ENCODE measurements at regions not wholly inside any gene's neighbourhood (a gene's known extent, or its start where the extent isn't known, plus 50 kb on each side); places are given as distances from the start of the nearest gene placed in this dataset.

DNA sequence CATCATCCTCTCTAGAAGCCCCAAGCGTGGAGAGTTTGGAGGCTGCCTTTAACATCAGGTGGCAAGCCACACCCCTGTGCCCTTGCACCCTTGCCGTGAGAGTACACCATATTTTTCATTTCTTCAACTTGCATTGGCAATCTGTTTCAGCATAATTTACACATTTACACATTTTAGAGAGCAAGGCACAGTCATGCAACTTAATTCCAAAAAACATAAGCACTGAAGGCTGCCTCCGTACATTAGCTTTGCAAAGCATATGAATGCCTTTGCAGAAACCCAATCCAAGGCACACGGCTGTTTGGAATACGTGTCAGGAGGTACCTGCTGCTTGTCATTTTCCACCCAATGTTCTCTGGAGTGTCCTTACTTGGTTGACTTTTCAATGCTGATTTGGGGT lies 833.1 kb downstream of the VRK1 start:
- H3K27me3 Mint-ChIP-seq (ENCODE audit: unreplicated experiment): no peaks in the 10 kb centered on the region
- TF ChIP-seq, protein P1, sequence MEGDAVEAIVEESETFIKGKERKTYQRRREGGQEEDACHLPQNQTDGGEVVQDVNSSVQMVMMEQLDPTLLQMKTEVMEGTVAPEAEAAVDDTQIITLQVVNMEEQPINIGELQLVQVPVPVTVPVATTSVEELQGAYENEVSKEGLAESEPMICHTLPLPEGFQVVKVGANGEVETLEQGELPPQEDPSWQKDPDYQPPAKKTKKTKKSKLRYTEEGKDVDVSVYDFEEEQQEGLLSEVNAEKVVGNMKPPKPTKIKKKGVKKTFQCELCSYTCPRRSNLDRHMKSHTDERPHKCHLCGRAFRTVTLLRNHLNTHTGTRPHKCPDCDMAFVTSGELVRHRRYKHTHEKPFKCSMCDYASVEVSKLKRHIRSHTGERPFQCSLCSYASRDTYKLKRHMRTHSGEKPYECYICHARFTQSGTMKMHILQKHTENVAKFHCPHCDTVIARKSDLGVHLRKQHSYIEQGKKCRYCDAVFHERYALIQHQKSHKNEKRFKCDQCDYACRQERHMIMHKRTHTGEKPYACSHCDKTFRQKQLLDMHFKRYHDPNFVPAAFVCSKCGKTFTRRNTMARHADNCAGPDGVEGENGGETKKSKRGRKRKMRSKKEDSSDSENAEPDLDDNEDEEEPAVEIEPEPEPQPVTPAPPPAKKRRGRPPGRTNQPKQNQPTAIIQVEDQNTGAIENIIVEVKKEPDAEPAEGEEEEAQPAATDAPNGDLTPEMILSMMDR (IDR thresholded peaks at IDR 0.05; ENCODE audit: unreplicated experiment): no peak
- no peak overlapping the region for H3K4me3 Mint-ChIP-seq (ENCODE audit: unreplicated experiment)
- H3K9me3 Mint-ChIP-seq (ENCODE audit: unreplicated experiment): no peaks in the 10 kb centered on the region
- DNase-seq (ENCODE audit: low spot score): no peak
- H3K27ac Mint-ChIP-seq (ENCODE audit: unreplicated experiment): no peak overlapping the region
- no peaks in the 10 kb centered on the region for H3K36me3 Mint-ChIP-seq (ENCODE audit: low read depth, unreplicated experiment)
- peaks cover 6% of the 10 kb centered on the region for H3K4me1 Mint-ChIP-seq (ENCODE audit: unreplicated experiment)

- H3K4me3 Mint-ChIP-seq (ENCODE audit: unreplicated experiment): no peak overlapping the region
- H3K27me3 Mint-ChIP-seq (ENCODE audit: unreplicated experiment): no peaks in the 10 kb centered on the region
- H3K36me3 Mint-ChIP-seq (ENCODE audit: low read depth, unreplicated experiment): no peaks in the 10 kb centered on the region
- peaks cover 13% of the 10 kb centered on the region for H3K4me1 Mint-ChIP-seq (ENCODE audit: unreplicated experiment)
- no peaks in the 10 kb centered on the region for H3K9me3 Mint-ChIP-seq (ENCODE audit: unreplicated experiment)
- no peak overlapping the region for H3K27ac Mint-ChIP-seq (ENCODE audit: unreplicated experiment)
- no peak for DNase-seq (ENCODE audit: low spot score)
- TF ChIP-seq, protein P1 (IDR thresholded peaks at IDR 0.05; ENCODE audit: unreplicated experiment): no peak
These were observed 836.1 kb downstream of the VRK1 start for GRCh38 chr14:97633131-97633738.

- DNase-seq (ENCODE audit: low spot score): no peak
- Mint-ChIP-seq H3K27me3 (ENCODE audit: unreplicated experiment) (no peaks in the 10 kb centered on the region), H3K4me1 (ENCODE audit: unreplicated experiment) (peaks cover 14% of the 10 kb centered on the region), H3K9me3 (ENCODE audit: unreplicated experiment) (no peaks in the 10 kb centered on the region), H3K4me3 (ENCODE audit: unreplicated experiment) (no peak overlapping the region), H3K36me3 (ENCODE audit: low read depth, unreplicated experiment) (no peaks in the 10 kb centered on the region), H3K27ac (ENCODE audit: unreplicated experiment) (no peak overlapping the region)
- TF ChIP-seq, protein P1 (IDR thresholded peaks at IDR 0.05; ENCODE audit: unreplicated experiment): no peak
These were observed 837.6 kb downstream of the VRK1 start for GRCh38 chr14:97634751-97635150.

DNA sequence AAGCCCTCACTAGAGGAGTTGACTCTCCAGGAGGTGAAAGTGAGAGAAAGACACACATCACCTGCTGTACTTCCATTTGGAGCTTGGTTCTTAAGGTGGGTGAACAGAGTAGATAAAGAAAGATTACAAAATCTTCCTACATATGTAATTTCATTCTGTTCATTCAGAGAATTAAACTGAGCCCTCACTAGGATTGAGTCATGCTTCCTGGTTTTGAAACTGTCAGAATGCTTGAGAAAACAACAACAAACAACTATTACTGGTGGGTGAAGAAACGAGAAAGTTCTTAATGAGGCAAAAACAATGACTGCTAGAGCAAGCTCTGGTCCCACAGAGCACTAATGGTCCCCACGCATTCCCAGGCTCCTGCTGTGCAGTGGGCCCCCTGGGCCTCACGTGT lies 841.7 kb downstream of the VRK1 start:
- Mint-ChIP-seq H3K4me3 (ENCODE audit: unreplicated experiment) (no peak overlapping the region), H3K4me1 (ENCODE audit: unreplicated experiment) (peaks cover 17% of the 10 kb centered on the region)

DNA sequence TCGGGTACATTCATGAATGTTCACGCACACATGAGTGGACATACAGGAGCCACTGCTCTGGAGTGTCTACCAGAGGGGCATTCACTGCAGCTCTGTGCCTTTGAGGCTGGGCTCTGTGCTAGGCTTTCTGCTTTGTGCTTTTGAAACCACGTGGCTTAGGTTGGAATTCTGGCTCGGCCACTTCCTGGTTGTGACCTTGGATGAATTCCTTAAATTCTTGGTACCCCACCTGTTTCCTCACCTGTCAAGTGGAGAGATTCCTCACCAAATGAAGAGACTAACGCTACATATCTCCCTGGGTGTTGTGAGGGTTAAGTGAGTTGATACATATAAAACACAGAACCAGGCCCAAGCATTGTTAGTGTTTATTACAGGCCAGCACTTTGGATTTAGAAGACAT lies 842.8 kb downstream of the VRK1 start:
- no peak for DNase-seq (ENCODE audit: low spot score)
- peaks cover 2% of the 10 kb centered on the region for H3K27me3 Mint-ChIP-seq (ENCODE audit: unreplicated experiment)
- H3K4me1 Mint-ChIP-seq (ENCODE audit: unreplicated experiment): peaks cover 17% of the 10 kb centered on the region

More for the DNA sequence above, 841.7 kb downstream of the VRK1 start:
- Mint-ChIP-seq H3K36me3 (ENCODE audit: low read depth, unreplicated experiment) (no peaks in the 10 kb centered on the region), H3K9me3 (ENCODE audit: unreplicated experiment) (no peaks in the 10 kb centered on the region), H3K27ac (ENCODE audit: unreplicated experiment) (no peak overlapping the region), H3K27me3 (ENCODE audit: unreplicated experiment) (peaks cover 2% of the 10 kb centered on the region)
- DNase-seq (ENCODE audit: low spot score): no peak
- TF ChIP-seq, protein P1 (IDR thresholded peaks at IDR 0.05; ENCODE audit: unreplicated experiment): no peak

More for the DNA sequence above, 842.8 kb downstream of the VRK1 start:
- Mint-ChIP-seq H3K27ac (ENCODE audit: unreplicated experiment) (no peak overlapping the region), H3K4me3 (ENCODE audit: unreplicated experiment) (no peak overlapping the region), H3K36me3 (ENCODE audit: low read depth, unreplicated experiment) (no peaks in the 10 kb centered on the region), H3K9me3 (ENCODE audit: unreplicated experiment) (no peaks in the 10 kb centered on the region)
- TF ChIP-seq, protein P1 (IDR thresholded peaks at IDR 0.05; ENCODE audit: unreplicated experiment): no peak
